COLO829 (cell line): ENCODE measurements at regions not wholly inside any gene's neighbourhood (a gene's known extent, or its start where the extent isn't known, plus 50 kb on each side); places are given as distances from the start of the nearest gene placed in this dataset.

Experiments
- DNase-seq: peaks from one replicate; pipeline ENCODE4 v3.0.0; 2012; ENCODE audit warnings: low spot score

DNA sequence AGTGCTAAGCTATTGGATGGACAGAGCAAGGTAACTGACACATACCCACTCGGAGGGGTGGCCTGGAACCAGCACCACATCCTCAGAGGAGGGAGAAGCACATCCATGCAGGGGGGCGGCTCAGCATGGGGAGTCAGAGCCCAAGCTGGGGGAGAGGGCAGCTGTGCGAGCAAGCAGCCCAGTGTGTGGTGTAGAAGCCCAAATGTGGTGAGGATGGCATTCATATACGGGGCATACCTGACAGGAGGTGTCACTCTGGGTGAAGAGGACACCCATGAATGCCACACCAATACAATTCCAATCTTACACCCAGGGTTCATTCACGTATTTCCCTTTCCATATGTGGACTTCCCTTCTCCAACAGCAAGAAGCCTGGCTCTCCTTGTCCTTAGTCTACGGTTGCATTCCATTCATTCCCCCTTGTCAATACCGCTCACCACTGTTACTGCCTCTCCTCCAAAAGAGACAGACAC lies 58.7 kb upstream of the ACAN start:
- no peak for DNase-seq

GRCh38 chr15:88745065-88745464 lies 58.2 kb upstream of the ACAN start:
- no peak for DNase-seq

- peak; percentile 58 for DNase-seq
Measured at GRCh38 chr15:88745696-88746095, 57.5 kb upstream of the ACAN start.

DNA sequence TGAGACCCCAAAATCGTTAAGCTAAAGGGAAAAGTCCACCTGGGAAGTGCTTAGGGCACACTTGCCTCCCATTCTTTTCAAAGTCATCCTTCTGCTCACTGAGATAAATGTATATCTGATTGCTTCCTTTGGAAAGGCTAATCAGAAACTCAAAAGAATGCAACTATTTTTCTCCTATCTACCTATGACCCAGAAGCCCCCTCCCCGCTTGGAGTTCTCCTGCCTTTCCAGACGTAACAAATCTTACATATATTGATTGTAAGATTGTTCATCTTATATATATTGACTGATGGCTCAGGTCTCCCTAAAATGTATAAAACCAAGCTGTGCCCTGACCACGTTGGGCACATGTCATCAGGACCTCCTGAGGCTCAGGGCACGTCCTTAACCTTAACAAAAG lies 56.8 kb upstream of the ACAN start:
- DNase-seq, result no peak

DNA sequence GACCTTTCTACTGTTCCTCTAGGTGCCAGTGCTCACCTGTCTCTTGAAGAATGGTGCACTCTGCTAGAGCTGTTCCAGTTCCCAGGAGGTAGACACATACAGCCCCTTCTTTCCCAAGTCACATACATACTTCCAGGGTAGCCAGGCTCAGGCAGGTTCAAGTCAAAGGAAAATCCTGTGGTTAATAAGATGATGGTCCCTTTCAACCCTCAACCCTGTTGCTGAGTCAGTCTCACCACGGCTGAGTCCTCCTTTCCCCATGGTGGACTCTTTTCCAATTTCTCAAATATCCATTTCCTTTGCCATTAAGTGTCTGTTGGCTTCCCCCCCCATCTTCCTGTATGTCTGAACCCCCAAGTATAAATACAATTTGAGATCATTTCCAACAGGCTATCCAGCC lies 56.1 kb upstream of the ACAN start:
- no peak for DNase-seq

DNA sequence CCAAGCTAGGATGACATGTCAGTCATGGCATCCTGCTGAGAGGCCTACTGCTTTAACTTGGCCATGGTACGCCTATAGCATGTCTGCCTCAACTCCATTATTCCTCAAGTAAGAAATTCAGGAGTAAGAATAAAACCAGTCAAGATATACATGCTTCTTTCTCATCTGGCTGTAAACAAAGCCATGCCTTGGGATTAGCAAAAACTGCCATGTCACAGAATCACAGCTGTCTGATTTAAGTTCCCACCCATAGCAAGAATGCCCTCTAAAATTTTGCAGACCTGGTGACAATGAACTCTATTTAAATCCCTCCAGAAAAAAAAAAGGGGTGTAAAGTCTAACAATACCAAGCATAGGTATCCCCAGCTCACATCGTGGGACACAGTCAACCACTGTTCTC lies 55.6 kb upstream of the ACAN start:
- DNase-seq, result no peak

DNA sequence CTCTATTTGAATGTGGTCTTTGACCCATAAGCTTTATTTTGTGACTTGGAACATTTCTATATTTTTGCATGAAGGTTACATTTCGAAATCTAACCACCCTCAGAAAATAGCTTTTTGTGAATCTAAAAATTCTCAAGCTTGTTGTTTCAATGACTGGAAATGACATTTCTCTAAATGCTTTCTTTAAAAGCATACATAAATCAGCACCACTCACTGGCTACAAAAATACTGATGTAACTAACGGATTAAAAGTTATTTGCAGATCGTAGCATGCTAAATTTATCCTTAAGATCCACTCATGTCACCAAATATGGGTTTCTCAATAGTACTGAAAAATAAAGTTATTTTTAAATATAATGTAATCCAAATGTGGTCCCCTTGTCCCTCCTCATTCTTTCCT lies 55.2 kb upstream of the ACAN start:
- no peak for DNase-seq

- no peak for DNase-seq
Measured at GRCh38 chr15:88748651-88749050, 54.6 kb upstream of the ACAN start.

DNA sequence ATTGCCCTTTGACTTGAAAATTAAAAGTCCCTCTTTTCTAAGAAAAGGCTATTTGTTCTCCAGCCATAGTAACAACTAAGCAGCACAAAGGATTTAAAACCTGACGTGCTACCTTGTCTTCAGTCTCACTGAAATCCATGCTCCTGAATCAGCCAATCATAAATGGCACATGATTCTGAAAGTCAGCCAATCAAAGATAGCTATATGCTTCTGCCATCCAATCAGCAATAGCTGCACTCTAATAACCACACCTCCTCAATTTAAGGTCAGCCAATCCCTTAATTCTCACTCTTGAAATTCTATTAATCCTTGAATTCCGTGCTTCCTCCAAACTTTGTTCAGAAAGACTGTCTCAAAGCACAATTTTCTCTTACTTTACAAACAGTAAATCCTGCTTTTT lies 53.5 kb upstream of the ACAN start:
- DNase-seq, result no peak

DNA sequence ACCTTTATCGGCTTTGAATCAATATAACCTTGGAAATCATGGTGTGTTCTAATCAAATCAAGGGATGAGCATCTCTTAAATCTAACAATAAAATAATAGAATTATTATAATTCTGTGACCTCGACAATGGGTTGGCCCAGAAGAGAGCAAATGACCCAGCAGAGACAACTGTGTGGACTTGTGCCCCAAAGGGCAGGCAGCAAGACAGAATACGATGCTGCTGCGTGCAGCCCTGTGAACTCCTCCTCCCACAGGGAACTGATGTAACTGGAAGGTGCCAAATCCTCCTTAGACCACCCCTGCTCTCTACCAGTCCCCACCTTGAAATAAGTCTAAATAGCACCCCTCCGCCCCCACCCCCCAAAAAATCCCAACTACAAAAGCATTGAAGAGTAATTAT lies 50.7 kb upstream of the ACAN start:
- no peak for DNase-seq

- DNase-seq, result no peak
Measured at GRCh38 chr15:88752951-88753350, 50.3 kb upstream of the ACAN start.
